ENCODE measurements at regions not wholly inside any gene's neighbourhood (a gene's known extent, or its start where the extent isn't known, plus 50 kb on each side); places are given as distances from the start of the nearest gene placed in this dataset.

DNA sequence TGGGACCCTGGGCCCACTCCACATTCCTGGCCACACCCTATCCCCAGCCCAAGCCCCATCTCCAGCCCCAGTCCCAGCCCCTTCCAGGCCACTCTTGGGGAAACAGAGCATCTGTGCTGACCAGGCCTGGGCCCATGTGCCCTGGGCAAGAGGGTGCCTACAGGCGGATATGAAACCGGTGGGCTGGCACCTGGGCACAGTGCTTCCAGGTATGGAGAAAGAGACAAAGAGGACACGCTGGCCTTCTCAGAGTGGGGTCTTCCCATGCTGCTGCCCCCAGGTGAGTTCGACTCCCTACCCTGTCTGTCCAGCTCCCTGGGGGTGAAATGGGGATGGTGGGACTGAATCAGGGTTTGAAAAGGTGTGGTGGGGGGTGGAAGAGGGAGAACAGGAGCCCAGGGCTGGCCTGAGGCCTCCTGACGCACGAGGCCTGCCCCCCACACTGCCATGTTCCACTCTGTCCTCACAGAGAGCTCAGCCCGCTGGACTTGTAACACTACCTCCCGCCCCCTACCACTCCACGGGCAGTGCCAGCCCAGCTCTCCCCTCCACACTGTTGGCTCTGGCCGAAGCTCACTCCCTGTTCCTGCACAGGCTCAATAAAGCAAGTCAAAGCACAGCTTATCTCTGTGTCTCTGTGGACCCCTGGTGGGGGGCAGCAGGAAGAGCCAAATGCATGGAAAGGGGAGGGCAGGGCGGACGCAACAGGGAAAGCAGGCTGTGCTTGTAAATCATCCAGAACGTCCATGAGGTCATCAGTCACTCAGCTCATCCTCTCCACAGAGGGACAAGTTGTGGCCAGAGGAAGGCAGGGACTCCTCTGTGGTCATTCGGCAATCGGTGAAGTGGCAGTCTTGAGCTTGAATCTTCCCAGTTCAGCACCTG is 71.1 kb upstream of the TMEM97 start:
- H3K27me3 Mint-ChIP-seq (ENCODE audit: unreplicated experiment) = peaks cover 2% of the 10 kb centered on the region
- H3K27ac Mint-ChIP-seq (ENCODE audit: unreplicated experiment) = no peak overlapping the region

DNA sequence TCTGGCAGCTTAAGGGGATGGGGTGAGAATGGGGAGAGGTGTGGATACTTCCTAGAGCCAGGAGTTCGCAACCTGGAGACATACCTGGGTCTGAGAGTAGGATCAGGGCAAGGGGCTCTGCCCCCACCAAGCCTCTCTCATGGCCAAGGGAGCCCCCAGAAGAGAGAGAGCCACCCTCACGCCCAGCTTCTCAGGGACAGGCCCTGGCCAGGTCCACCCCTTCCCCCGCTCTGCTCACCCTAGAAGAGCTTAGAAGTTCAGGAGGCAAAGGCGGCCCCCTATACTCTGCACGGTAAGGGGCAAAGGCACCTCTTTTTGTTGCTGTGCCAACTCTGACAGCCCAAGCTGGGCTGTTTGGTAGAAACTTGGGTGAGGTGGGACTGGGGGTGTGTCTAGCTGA is 69.3 kb upstream of the TMEM97 start:
- H3K9me3 Mint-ChIP-seq (ENCODE audit: unreplicated experiment) = no peaks in the 10 kb centered on the region
- TF ChIP-seq, protein P1, sequence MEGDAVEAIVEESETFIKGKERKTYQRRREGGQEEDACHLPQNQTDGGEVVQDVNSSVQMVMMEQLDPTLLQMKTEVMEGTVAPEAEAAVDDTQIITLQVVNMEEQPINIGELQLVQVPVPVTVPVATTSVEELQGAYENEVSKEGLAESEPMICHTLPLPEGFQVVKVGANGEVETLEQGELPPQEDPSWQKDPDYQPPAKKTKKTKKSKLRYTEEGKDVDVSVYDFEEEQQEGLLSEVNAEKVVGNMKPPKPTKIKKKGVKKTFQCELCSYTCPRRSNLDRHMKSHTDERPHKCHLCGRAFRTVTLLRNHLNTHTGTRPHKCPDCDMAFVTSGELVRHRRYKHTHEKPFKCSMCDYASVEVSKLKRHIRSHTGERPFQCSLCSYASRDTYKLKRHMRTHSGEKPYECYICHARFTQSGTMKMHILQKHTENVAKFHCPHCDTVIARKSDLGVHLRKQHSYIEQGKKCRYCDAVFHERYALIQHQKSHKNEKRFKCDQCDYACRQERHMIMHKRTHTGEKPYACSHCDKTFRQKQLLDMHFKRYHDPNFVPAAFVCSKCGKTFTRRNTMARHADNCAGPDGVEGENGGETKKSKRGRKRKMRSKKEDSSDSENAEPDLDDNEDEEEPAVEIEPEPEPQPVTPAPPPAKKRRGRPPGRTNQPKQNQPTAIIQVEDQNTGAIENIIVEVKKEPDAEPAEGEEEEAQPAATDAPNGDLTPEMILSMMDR (IDR thresholded peaks at IDR 0.05; ENCODE audit: unreplicated experiment) = no peak
- no peak overlapping the region for H3K27ac Mint-ChIP-seq (ENCODE audit: unreplicated experiment)
- DNase-seq (ENCODE audit: low spot score) = no peak
- peaks cover 4% of the 10 kb centered on the region for H3K27me3 Mint-ChIP-seq (ENCODE audit: unreplicated experiment)
- H3K36me3 Mint-ChIP-seq (ENCODE audit: low read depth, unreplicated experiment) = no peaks in the 10 kb centered on the region
- H3K4me1 Mint-ChIP-seq (ENCODE audit: unreplicated experiment) = peaks cover 4% of the 10 kb centered on the region
- no peak overlapping the region for H3K4me3 Mint-ChIP-seq (ENCODE audit: unreplicated experiment)

More for the DNA sequence above, 71.1 kb upstream of the TMEM97 start:
- Mint-ChIP-seq H3K9me3 (ENCODE audit: unreplicated experiment) (no peaks in the 10 kb centered on the region), H3K4me1 (ENCODE audit: unreplicated experiment) (peaks cover 4% of the 10 kb centered on the region), H3K36me3 (ENCODE audit: low read depth, unreplicated experiment) (no peaks in the 10 kb centered on the region), H3K4me3 (ENCODE audit: unreplicated experiment) (no peak overlapping the region)
- TF ChIP-seq, protein P1 (IDR thresholded peaks at IDR 0.05; ENCODE audit: unreplicated experiment) = no peak
- DNase-seq (ENCODE audit: low spot score) = no peak

DNA sequence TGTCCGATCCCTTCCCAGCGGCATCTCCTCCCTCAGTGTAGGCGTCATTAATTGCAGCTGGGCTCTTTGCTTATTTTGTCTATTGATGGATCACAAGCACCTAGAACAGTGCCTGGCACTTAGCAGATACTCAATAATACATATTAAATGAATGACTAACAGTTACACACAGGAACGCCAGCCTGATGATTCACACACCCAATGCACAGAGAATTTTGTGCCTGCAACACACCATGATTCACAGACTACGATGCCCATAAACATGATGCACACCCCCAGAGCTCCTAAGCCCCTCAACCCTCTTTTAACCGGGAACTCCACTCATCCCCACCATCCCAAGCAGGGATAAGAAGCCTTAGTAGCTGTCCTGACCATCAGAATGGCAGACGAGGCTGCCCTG is 66.6 kb upstream of the TMEM97 start:
- H3K4me3 Mint-ChIP-seq (ENCODE audit: unreplicated experiment) = no peak overlapping the region
- H3K27ac Mint-ChIP-seq (ENCODE audit: unreplicated experiment) = no peak overlapping the region
- no peaks in the 10 kb centered on the region for H3K36me3 Mint-ChIP-seq (ENCODE audit: low read depth, unreplicated experiment)
- TF ChIP-seq, protein P1 (IDR thresholded peaks at IDR 0.05; ENCODE audit: unreplicated experiment) = no peak
- no peak for DNase-seq (ENCODE audit: low spot score)
- H3K4me1 Mint-ChIP-seq (ENCODE audit: unreplicated experiment) = peaks cover 4% of the 10 kb centered on the region
- H3K9me3 Mint-ChIP-seq (ENCODE audit: unreplicated experiment) = no peaks in the 10 kb centered on the region
- H3K27me3 Mint-ChIP-seq (ENCODE audit: unreplicated experiment) = peaks cover 6% of the 10 kb centered on the region

DNA sequence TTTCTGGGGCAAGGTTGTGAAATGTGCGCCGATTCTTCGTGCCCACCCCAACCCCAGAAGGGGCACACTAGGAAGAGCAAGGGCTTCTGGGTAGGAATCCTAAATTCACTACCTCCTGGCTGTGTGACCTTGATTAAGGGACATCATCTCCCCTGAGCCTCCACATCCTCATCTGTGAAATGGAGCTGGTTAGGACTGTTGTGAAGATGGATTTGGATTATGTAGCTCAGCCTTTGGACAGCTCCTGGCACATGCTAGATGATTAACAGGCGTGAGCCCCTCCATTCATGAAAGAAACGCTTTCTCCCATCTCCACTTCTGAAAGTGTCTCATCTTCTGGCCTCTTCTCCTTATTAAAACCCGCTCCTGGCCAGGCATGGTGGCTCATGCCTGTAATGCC is 65.3 kb upstream of the TMEM97 start:
- H3K4me3 Mint-ChIP-seq (ENCODE audit: unreplicated experiment) = no peak overlapping the region
- H3K36me3 Mint-ChIP-seq (ENCODE audit: low read depth, unreplicated experiment) = no peaks in the 10 kb centered on the region
- H3K27ac Mint-ChIP-seq (ENCODE audit: unreplicated experiment) = no peak overlapping the region
- peaks cover 4% of the 10 kb centered on the region for H3K4me1 Mint-ChIP-seq (ENCODE audit: unreplicated experiment)
- no peak for DNase-seq (ENCODE audit: low spot score)
- TF ChIP-seq, protein P1 (IDR thresholded peaks at IDR 0.05; ENCODE audit: unreplicated experiment) = no peak
- no peaks in the 10 kb centered on the region for H3K9me3 Mint-ChIP-seq (ENCODE audit: unreplicated experiment)
- H3K27me3 Mint-ChIP-seq (ENCODE audit: unreplicated experiment) = peaks cover 6% of the 10 kb centered on the region

DNA sequence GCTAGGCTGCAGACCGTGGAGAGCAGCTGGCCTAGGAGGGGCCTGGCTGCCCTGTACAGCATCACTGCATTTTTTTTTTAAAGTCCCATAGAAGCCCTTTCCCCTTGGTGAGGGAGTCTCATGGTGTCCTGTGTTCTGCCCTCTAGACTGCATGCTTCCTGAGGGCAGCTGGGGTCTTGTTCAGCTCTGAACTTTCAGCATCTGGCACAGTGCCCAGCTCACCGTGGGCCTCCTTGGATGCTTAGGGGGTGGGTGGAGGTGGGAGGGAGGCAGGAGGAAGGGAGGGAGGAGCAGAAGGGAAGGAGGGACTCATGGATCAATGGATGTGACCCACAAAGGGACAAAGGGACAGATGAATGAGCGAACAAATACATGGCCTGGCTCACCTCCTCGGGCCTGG is 63.4 kb upstream of the TMEM97 start:
- no peak for DNase-seq (ENCODE audit: low spot score)
- Mint-ChIP-seq H3K4me1 (ENCODE audit: unreplicated experiment) (peaks cover 4% of the 10 kb centered on the region), H3K4me3 (ENCODE audit: unreplicated experiment) (no peak overlapping the region), H3K27me3 (ENCODE audit: unreplicated experiment) (peaks cover 6% of the 10 kb centered on the region), H3K9me3 (ENCODE audit: unreplicated experiment) (no peaks in the 10 kb centered on the region), H3K36me3 (ENCODE audit: low read depth, unreplicated experiment) (peaks cover 4% of the 10 kb centered on the region), H3K27ac (ENCODE audit: unreplicated experiment) (no peak overlapping the region)
- TF ChIP-seq, protein P1 (IDR thresholded peaks at IDR 0.05; ENCODE audit: unreplicated experiment) = no peak
